DMS153 treated with DMSO at 0.1 percent for 48 hours (cell line): ENCODE measurements at regions not wholly inside any gene's neighbourhood (a gene's known extent, or its start where the extent isn't known, plus 50 kb on each side); places are given as distances from the start of the nearest gene placed in this dataset.
"Not testable (repeated sequence)": the region's sequence is repeated elsewhere in the genome, so short reads cannot be mapped to it uniquely, and the experiment has no call there.

ENCODE experiments used
- DNase-seq: peaks from one replicate; lab custom pipeline; 2025; ENCODE audit not compliant: unreplicated experiment; lab: John Stamatoyannopoulos, UW

DNA sequence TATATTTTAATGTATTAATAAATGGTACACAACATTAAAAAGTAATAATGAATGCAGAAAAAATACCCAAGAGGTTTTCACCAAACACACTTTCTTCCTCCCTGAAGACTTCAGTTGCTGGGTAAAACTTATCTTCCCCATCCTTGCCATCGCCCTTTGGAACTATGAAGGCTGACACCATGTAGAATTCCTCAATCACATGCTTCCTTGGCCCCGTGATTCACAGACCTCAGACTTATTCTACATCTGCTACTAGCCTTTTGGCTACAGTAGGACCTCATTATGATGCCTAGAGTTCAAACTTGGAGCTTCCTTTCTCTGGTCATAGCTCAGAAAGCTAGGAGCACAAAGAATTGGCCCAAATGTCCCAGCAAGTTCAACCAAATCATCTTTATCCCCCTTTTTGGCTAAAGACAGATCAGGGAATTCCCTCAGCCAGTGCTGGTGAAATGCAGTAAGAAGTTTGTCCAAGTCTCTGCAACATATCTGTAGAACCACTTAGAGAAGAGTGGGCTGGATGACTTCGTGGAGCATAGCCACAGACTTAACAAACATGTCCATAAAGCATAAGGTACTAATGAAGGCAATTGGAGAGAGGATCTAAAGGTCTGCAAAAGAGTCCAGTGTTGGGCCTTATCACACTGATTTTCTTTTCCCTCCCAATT lies 253.5 kb downstream of the SEC61B start:
- no peak for DNase-seq

DNA sequence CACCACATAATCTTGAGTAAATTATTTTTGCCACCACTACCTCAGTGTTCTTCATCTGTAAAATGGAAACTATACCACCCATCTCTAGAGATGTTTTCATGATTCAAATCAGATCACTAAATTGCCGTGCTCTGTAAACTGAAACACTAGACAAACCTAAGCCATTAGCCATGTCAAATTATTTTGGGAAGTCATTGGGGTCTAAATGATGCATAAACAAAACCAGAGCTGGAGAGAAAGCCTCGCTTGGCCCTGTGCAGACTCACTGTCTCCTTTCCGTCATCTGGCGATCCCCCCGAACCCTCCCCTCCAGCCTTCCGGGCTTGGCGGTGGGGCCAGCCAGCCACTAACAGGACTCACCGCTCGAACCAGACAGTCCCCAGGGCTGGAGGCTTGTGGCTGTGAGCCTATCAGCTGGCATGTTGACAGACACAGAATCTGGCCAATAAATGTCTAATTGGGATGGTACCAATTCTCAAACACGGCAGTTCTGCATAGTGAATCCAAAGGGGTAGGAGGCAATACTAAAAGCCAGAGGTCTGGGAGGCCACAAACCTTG lies 256.5 kb downstream of the SEC61B start:
- DNase-seq = no peak

- DNase-seq = no peak
Observed at GRCh38 chr9:99479929-99480328, 257.8 kb downstream of the SEC61B start.

GRCh38 chr9:99485459-99485858 lies 263.4 kb downstream of the SEC61B start:
- DNase-seq = no peak

DNA sequence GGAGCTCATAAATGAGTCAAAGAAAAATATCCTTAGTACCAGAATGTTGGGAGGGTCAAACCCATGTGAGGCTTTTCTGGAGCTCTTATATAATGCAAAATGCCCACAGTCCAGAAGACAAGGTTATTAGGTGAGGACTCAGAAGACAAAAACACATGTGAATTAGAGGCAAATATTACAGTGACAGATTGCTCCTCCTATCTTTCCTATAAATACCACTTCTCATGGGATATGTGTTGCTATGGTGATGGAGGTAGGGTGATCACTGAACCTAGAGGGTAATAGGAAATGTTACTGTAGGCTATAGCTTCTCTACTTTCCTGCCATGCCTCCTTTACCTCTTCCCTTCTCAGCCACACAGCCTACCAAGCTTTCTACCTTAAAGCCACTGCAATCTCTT lies 264.6 kb downstream of the SEC61B start:
- no peak for DNase-seq

DNA sequence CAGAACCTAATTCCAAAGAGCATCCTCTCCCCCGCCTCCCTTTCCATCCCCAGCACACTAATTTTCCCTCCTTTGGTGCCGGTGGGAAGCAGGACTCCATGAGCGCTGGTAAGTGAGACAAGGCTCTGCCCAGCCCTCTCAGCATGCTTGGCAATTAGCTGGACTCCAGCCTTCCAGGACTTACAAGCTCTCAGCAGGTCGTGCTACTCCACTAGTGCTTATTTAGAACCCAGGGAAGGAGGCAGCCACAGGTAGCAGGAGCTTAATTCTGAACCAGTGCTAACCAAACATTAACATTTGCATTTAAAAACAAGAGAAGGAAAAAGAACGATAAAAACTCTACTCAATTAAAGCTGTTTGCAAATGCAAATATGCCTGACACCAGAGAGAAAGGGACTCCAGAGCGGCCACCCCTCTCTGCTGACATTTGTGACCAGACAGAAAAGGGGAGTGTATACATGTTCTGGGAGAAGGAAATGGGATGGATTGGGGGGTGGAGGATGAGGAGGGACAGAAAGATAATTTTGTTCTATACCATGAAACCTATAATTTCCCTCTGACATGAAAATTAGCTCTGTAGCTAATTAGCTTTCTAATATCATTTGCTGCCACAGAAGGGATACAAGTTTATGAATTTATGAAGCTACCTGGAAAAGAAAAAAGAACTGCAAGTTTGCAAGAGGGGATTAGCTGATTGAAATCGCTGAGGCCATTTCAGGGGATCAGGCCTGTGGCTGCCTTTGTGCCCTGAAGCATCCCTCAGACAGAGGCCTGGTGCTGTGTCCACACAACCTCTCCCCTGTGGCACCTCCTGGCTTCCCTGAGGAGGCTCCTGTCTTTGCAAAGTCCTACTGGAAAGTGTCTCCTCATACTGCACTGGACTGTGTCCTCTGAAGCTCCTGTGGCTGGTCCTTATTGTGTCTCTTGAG lies 266.3 kb downstream of the SEC61B start:
- DNase-seq = no peak

DNA sequence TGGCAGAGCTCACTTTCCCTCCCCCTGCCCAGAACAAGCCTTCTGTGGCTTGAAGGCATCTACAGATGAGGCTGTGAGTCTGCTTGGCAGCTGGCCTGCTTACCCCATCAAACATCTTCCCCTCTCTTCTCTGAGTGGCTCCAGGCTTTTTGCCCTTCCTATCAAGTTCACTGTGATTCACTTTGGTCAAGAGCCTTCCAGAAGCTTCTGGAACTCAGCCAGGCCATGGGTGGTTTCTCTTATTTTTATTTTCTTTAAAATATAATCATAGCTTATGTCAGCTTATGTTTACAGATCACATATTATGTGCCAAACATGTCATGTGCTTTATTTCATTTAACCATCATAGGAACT lies 267.0 kb downstream of the SEC61B start:
- DNase-seq = no peak

DNA sequence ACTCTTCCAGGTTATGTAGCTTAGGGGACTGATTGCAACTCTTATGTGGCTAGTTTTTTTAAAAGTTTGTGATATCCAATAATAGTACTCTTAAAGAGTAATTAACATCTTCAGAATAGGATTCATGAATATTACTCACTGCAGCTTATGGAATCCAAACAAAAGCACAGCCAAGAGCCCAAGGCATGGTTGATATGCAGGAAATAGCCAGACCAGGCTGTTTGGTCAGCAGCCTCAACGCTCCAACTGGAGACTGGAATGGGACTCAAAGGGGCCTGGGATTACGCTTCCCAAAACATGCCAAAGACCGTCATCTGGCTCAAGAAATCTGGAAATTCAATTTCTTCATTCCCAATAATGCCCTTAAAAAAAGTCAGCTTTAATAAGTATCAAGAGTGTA lies 268.6 kb downstream of the SEC61B start:
- no peak for DNase-seq

DNA sequence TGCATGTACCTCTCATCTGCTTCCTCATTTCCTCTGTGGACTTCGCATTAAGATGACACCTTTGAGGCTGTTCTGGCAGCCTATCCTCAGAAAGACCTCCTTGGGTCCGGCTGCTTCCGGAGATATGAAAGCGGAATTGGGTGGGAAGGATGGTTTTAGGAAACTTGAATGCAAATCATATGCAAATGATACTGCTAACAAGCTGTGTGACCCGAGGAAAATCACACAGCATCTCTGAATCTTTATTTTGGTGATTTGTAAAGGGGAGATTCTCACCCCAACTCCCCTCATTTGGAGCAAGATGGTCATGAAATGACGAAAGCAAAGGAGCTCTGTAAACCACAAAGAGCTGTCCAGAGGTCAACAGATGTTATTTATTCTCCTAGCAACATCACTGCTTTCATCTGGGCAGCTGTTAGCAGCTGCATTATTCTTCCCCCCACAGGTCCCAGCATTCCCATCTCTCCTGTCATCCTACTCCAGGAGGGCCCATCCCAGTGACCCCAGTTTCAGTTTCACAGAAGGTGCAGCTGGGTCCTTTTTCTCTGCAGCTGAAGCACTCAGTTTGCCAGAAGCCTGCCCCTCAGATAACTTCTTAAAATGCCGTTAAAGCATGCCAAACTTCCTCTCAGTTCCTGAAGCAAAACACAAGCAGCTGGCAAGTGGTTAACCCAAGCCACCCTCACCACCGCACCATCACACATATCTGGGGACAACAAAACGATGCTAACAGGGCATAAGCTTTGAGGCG lies 269.5 kb downstream of the SEC61B start:
- DNase-seq = no peak

DNA sequence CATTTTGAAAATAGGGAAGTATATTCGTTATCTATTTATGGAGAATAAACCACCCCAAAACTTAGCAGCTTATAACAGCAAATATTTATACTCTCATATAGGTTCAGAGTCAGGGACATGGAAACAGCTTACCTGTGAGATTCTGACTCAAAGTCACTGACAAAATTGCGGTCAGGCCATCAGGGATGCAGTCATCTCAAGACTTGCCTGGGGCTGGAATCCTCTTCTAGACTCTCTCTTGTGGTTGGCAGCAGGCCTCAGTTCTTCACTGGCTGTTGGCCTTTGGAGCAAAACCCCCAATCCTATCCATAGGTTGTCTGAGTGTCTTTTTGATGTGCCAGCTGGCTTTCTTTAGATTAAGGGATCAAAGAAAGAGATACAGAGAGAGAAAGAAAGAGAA lies 275.6 kb downstream of the SEC61B start:
- DNase-seq = no peak

DNA sequence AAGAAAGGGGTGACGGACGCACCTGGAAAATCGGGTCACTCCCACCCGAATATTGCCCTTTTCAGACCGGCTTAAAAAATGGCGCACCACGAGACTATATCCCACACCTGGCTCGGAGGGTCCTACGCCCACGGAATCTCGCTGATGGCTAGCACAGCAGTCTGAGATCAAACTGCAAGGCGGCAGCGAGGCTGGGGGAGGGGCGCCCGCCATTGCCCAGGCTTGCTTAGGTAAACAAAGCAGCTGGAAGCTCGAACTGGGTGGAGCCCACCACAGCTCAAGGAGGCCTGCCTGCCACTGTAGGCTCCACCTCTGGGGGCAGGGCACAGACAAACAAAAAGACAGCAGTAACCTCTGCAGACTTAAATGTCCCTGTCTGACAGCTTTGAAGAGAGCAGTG lies 276.9 kb downstream of the SEC61B start:
- DNase-seq = not testable (repeated sequence)

DNA sequence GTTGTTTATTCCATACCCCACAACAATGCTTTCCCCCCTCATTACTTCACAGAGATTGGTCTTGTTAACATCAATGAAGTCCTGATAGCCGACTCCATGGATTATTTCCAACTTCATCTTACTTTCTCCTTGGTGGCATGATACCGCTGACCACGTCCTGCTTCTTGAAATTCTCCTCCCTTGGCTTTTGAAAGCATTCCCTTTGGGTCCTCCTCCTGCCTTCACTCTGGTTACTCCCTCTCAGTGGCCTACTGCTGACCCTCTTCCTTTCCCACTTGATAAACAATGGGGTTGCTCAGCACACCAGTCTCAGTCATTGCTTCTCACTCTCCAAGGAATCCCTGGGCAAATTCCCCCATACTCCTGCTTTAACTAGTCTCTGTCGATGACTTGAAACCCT lies 283.9 kb downstream of the SEC61B start:
- DNase-seq = no peak

GRCh38 chr9:99506747-99507348 lies 284.8 kb downstream of the SEC61B start:
- no peak for DNase-seq

- no peak for DNase-seq
Observed at GRCh38 chr9:99509065-99509745, 287.1 kb downstream of the SEC61B start.

- DNase-seq = no peak
Observed at GRCh38 chr9:99509900-99510535, 287.9 kb downstream of the SEC61B start.

DNA sequence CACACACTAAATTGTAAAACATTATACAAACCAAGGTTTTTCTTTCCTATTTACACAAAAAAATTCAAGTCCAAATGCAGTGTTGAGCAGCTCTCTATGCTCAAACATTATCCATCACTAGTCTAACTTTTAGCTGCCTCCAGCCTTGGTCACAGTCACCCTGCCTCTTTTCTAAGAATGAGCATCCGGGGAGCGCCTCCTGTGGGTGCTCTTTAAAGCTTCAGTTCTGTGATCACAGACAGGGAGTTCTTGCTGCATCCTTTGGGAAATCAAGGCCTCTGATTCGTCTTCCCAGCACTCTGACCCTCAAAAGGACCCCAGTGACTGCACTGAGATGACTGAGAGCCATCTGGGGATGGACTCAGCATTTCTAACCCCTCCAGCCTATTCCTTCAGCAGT lies 289.6 kb downstream of the SEC61B start:
- no peak for DNase-seq

DNA sequence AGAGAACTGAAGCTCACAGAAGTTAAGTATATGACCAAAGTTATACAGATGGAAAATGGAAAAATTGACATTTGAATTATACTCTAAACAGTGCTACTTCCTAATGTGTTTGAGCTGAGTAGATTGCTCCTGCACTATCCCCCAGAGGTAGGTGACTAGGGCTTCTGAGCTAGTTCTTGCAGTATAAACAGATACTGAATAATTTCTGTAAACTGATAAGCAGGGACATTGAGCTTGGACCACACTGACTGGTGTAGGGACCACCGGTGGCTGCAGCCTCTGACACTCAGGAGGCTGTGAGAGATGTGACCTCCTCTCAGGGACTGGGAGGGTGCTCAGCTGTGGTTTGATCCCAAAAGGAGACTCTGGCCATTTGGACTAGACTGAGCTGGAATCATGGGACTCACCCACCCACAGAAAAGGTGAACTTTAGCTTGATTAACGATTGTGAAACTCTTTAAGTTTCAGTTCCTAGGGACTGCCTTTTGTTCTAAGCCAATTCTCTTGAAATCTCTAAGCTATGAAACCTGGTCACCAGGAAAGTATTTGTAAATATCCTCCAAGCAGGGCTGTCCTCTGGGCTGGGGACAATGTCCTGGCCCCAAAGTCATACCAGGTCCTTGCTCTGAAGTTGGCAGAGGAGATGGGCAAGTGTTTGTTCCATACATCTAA lies 291.5 kb downstream of the SEC61B start:
- DNase-seq = no peak

- no peak for DNase-seq
Observed at GRCh38 chr9:99515093-99515492, 293.0 kb downstream of the SEC61B start.

DNA sequence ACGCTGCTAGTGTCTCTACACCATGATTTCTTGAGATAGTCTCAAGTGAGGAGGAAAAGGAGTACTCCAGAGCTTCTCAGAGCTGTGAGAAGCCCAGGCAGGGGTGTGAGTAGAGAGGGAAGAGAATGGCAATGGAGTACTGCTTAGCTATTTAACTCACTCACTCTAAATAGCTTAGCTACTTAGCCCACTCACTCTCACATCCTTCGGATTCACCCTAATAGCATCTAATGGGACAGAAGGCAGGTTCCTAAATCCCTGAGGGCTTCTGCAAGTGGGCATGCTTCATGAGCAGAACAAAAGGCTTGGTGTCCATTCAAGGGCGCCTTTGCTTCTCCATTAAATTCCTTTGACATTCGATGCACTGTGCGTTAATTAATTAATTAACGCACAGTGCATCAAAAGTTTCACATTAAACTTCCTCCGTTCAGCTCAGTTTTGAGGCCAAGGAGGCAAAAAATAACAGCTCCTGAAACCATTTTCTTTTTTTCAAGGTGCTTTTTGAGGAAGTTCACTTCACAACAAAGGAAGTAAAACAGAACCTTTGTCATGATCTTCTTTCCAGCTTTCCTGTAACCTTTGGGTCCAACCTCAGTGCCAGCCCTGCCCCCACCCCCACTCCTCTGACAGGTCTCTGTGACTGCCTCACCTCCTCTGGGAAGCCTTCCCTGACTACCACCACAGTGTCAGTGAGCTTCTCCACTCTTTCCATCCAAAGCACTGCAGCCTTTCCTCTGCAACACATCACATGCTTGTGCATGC lies 294.0 kb downstream of the SEC61B start:
- no peak for DNase-seq
